Neural cell (in vitro differentiated cells): ENCODE measurements at regions not wholly inside any gene's neighbourhood (a gene's known extent, or its start where the extent isn't known, plus 50 kb on each side); places are given as distances from the start of the nearest gene placed in this dataset.

Experiments
- H2AFZ ChIP-seq: fragments of 200-600, 300-800 bp; sonication (generic), shearing (Covaris generic); 2 replicates; pipeline ENCODE4 v1.6.0; 2014; ENCODE audit warnings: low read depth, mild to moderate bottlenecking, antibody characterized with exemption, low read length, moderate library complexity
- H3F3A ChIP-seq: fragments of 200-600 bp; shearing (Covaris generic); 2 replicates; pipeline ENCODE4 v1.6.1; 2016; ENCODE audit warnings: mild to moderate bottlenecking, moderate library complexity, mixed read lengths, antibody characterized with exemption, low read length; ENCODE audit not compliant: insufficient read depth, poor library complexity, severe bottlenecking
- H3K27ac ChIP-seq: fragments of 200-600, 300-800 bp; sonication (generic), shearing (Covaris generic); 2 replicates; pipeline ENCODE4 v1.5.1; 2014; ENCODE audit warnings: mild to moderate bottlenecking, low read length, moderate library complexity
- H3K27me3 ChIP-seq: fragments of 300-800, 200-600 bp; sonication (generic), shearing (Covaris generic); 2 replicates; pipeline ENCODE4 v1.6.0; 2014; ENCODE audit warnings: mild to moderate bottlenecking, low read depth, low read length, moderate library complexity; ENCODE audit not compliant: insufficient read depth
- H3K36me3 ChIP-seq: fragments of 300-800, 200-600 bp; sonication (generic), shearing (Covaris generic); 2 replicates; pipeline ENCODE4 v1.5.1; 2014; ENCODE audit warnings: mild to moderate bottlenecking, antibody characterized with exemption, low read length, moderate library complexity; ENCODE audit not compliant: insufficient read depth
- H3K4me2 ChIP-seq: fragments of 300-800, 200-600 bp; sonication (generic), shearing (Covaris generic); 2 replicates; pipeline ENCODE4 v1.6.0; 2014; ENCODE audit warnings: mild to moderate bottlenecking, low read length
- H3K4me3 ChIP-seq: fragments of 300-800, 200-600 bp; sonication (generic), shearing (Covaris generic); 2 replicates; pipeline ENCODE4 v1.5.1; 2014; ENCODE audit warnings: mild to moderate bottlenecking, low read length, moderate library complexity
- H3K79me2 ChIP-seq: fragments of 200-600 bp; shearing (Covaris generic); replicated peaks from 2 replicates; pipeline ENCODE4 v1.6.0; 2014; ENCODE audit warnings: mild to moderate bottlenecking, low read length, moderate library complexity; ENCODE audit not compliant: insufficient read depth
- H3K9ac ChIP-seq: fragments of 300-800, 200-600 bp; sonication (generic), shearing (Covaris generic); 2 replicates; pipeline ENCODE4 v1.6.1; 2016; ENCODE audit warnings: mild to moderate bottlenecking, low read length, mixed read lengths
- H3K9me2 ChIP-seq: fragments of 200-600 bp; shearing (Covaris generic); 2 replicates; pipeline ENCODE4 v1.6.1; 2016; ENCODE audit warnings: mild to moderate bottlenecking, low read length, mixed read lengths; ENCODE audit not compliant: insufficient read depth
- H3K9me3 ChIP-seq: fragments of 200-600, 300-800 bp; sonication (generic), shearing (Covaris generic); 2 replicates; pipeline ENCODE4 v1.6.1; 2016; ENCODE audit warnings: mild to moderate bottlenecking, mixed run types, low read length, moderate library complexity, mixed read lengths
- H4K20me1 ChIP-seq: fragments of 200-600 bp; shearing (Covaris generic); 2 replicates; pipeline ENCODE4 v1.6.1; 2016; ENCODE audit warnings: mild to moderate bottlenecking, mixed run types; ENCODE audit not compliant: insufficient read depth
- CTCF ChIP-seq: fragments of 450-650 bp; IDR thresholded peaks from 2 replicates; pipeline ENCODE4 v1.5.1; 2014; ENCODE audit warnings: antibody characterized with exemption, mild to moderate bottlenecking, moderate library complexity; ENCODE audit not compliant: poor library complexity, severe bottlenecking
- EP300 ChIP-seq: fragments of 450-650 bp; conservative IDR thresholded peaks from 2 replicates; pipeline ENCODE4 v1.6.1; 2014; ENCODE audit warnings: antibody characterized with exemption, mild to moderate bottlenecking, moderate library complexity; ENCODE audit not compliant: poor library complexity, severe bottlenecking
- EZH2 ChIP-seq: fragments of 200-600, 300-800 bp; shearing (Covaris generic), sonication (generic); IDR thresholded peaks from 2 replicates; pipeline ENCODE4 v1.6.1; 2014; ENCODE audit warnings: antibody characterized with exemption, low read length, borderline replicate concordance, mild to moderate bottlenecking; ENCODE audit not compliant: insufficient read depth, poor library complexity, severe bottlenecking
- MXI1 ChIP-seq: fragments of 450-650 bp; conservative IDR thresholded peaks from 2 replicates; pipeline ENCODE4 v1.6.1; 2014; ENCODE audit warnings: antibody characterized with exemption, mild to moderate bottlenecking; ENCODE audit not compliant: poor library complexity, severe bottlenecking
- POLR2AphosphoS5 ChIP-seq: IDR thresholded peaks from 2 replicates; pipeline ENCODE4 v1.6.1; 2012
- RAD21 ChIP-seq: fragments of 450-650 bp; conservative IDR thresholded peaks from 2 replicates; pipeline ENCODE4 v1.6.1; 2014; ENCODE audit warnings: antibody characterized with exemption, mild to moderate bottlenecking, moderate library complexity
- REST ChIP-seq: IDR thresholded peaks from 2 replicates; pipeline ENCODE4 v1.6.1; 2012; ENCODE audit warnings: borderline replicate concordance
- SMC3 ChIP-seq: fragments of 450-650 bp; conservative IDR thresholded peaks from 2 replicates; pipeline ENCODE4 v1.6.1; 2014; ENCODE audit warnings: antibody characterized with exemption, mild to moderate bottlenecking, moderate library complexity; ENCODE audit not compliant: poor library complexity
- TAF1 ChIP-seq: IDR thresholded peaks from 2 replicates; pipeline ENCODE4 v1.6.1; 2012; ENCODE audit warnings: low read depth

GRCh38 chr15:93257920-93258319 is 168.9 kb upstream of the RGMA start:
- Histone ChIP-seq H3F3A (no peaks in the 10 kb centered on the region), H2AFZ (no peak overlapping the region), H3K4me2 (no peak overlapping the region), H3K79me2 (no peaks in the 10 kb centered on the region), H3K27me3 (no peaks in the 10 kb centered on the region), H3K27ac (no peak overlapping the region), H4K20me1 (no peaks in the 10 kb centered on the region), H3K9ac (no peak overlapping the region), H3K4me3 (no peak overlapping the region), H3K36me3 (no peaks in the 10 kb centered on the region), H3K9me3 (no peaks in the 10 kb centered on the region), H3K9me2 (no peaks in the 10 kb centered on the region)
- TF ChIP-seq MXI1 (no peak), CTCF (no peak), POLR2AphosphoS5 (no peak), TAF1 (no peak)

- Histone ChIP-seq H3K79me2 (no peaks in the 10 kb centered on the region), H3K36me3 (no peaks in the 10 kb centered on the region), H3K9me3 (no peaks in the 10 kb centered on the region), H3K27me3 (no peaks in the 10 kb centered on the region), H3F3A (no peaks in the 10 kb centered on the region), H4K20me1 (no peaks in the 10 kb centered on the region), H3K9me2 (no peaks in the 10 kb centered on the region), H3K4me3 (no peak overlapping the region), H3K4me2 (no peak overlapping the region), H2AFZ (no peak overlapping the region), H3K9ac (no peak overlapping the region), H3K27ac (no peak overlapping the region)
- no peak for TF ChIP-seq MXI1
- TF ChIP-seq EZH2, result no peak
- no peak for TF ChIP-seq POLR2AphosphoS5
- no peak for TF ChIP-seq SMC3
- no peak for TF ChIP-seq RAD21
- TF ChIP-seq EP300, result no peak
- TF ChIP-seq CTCF, result no peak
- no peak for TF ChIP-seq TAF1
- no peak for TF ChIP-seq REST
Observed at GRCh38 chr15:93253681-93254080, 164.7 kb upstream of the RGMA start.
